DMS153 (cell line): ENCODE measurements at regions not wholly inside any gene's neighbourhood (a gene's known extent, or its start where the extent isn't known, plus 50 kb on each side); places are given as distances from the start of the nearest gene placed in this dataset.

Source experiments
- DNase-seq: peaks from one replicate; lab custom pipeline; 2025; lab: John Stamatoyannopoulos, UW

- DNase-seq: no peak
These were observed 325.2 kb downstream of the DIPK2A start for GRCh38 chr3:144296808-144297207.

DNA sequence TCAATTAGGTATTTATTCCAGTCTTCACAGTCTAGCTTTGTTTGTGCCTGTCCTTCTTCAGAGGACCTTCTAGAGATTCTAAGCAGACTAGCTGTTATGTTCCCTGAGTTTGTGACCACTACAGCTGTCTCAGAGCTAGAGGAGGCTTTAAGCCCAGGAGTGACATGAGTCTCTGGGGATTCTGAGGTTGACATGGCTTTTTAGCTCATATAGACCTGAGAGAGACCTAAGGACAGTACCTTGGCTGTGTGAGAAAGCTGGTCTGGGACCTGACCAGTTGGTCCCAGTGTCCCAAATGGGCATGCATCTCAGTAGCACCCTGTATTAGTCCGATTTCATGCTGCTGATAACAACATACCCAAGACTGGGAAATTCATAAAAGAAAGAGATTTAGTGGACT lies 330.2 kb downstream of the DIPK2A start:
- DNase-seq: no peak

DNA sequence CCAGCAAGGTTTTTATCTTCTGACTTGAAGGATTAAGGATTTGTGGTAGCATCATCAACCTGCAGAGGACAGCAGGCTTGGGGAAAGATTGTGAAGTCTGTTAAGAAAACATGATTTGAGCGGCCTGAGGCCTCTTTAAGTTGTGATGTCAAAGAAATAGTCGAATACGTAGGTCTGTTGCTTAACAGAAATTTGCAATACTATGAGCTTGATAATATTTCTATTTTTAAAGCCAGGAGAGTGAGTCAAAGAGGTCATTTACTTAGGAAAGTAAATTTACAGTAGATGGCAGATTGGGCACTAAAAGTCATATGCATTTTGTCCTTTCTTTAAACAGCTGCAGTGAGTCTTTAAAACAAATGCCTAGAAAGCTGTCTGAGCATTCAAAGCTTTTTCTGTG lies 336.3 kb downstream of the DIPK2A start:
- no peak for DNase-seq

DNA sequence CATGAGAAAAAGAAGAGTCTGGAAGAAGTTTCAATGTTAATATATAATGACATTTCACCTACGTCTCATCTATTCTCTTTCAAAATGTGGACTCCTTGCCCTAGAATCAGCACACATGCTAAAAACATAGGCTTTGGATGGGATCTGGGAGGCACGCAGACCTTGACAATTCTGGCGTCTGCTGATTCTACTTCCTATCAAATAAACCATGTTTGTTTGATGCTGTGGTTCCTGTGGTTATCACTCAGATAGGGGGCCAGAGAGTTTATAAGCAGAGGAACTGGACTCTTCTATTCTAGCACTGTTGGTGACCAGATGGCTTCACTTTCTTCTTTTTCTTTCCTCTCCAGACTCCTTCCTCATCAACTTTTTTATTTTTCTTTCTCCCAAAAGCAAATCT lies 336.8 kb downstream of the DIPK2A start:
- no peak for DNase-seq

- no peak for DNase-seq
These were observed 341.1 kb downstream of the DIPK2A start for GRCh38 chr3:144312702-144313101.

DNA sequence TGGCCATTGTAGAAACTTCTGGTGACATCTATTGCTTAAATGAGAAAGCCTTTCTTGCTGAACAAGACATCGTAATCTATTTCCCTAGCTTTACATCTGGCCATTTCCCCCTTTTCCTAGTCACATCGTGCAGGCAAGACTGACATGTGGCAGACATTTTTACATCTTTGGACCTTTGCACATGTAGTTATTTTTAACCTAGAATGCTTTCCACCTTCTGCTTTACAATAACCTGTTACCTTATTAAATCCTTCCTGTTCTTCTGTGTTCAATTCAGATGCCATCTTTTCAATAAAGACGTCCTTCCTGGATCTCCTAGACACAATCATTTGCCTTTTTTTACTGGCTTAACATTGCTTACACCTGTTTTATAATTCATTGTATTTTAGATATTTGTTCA lies 343.3 kb downstream of the DIPK2A start:
- DNase-seq: no peak

DNA sequence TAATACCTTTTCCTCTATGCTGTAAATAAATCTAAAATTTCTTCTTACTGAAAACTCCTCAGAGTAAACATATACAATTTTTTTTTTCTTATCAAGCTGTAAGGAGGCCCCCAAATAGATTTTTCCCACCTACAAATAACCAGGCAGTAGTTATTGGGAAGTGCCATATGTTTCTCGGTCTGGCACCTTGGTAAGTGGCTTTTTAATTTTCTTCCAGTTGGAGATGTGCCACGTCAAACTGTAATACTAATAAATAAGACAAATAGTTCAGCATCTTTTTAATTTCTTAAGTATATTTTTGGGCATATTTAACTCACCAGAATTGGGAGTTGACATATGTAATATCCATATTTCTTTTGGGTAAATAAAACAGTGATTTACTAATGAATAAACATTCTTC lies 346.3 kb downstream of the DIPK2A start:
- DNase-seq: no peak

DNA sequence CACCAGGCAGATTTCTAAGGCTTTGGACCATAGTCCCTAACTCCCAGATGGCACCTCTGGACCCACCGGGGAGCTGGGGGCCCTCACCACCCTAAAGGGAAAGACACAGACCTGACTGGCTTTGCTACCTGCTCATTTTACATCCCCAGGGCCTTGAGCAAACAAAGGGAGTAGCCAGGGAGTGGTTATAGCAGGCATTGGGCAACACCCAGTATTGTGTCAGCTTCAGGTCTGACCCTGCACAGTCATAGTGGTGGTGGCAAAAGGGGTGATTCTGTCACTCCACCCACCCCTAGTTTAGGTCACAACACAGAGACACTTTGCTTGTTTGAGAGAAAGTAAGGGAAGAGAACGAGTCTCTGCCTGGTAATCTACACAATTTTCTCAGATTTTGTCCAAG lies 352.5 kb downstream of the DIPK2A start:
- peak; percentile 48 for DNase-seq

DNA sequence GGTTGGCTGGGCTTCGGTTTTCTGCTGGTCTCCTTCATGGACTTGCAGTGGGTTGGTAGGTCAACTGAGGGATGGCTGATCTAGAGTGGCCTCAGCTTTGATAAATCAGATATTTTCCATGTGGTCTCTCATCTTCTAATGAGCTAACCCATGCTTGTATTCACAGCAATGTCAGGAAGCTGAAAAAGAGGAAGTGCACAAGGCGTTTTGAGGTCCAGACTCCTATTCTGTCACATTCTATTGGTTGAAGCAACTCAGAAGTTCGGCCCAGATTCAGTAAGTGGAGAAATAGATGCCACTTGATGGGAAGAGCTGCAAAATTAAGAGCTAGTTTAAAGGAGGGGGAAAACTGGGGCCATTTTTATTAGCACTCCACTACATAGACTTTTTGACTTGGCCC lies 361.2 kb downstream of the DIPK2A start:
- no peak for DNase-seq

DNA sequence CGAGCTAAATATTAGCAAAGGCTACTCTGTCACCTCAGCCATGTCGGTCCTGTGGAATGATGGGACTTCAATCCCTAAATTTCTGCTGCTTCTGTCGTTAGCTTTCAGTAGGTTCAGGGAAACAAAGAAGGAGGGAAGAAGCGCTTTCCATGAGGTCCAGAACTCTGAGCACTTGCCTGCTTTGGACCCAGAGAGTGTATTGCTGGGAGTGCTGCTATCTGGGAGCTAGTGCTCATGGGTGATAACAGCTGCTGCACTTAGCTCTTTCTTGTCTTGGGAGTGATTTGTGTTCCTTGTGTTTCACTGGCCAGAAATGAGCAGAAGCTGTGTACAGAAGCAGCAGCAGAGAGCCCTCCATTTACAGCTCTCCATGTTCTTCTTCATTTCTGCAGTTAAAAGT lies 369.8 kb downstream of the DIPK2A start:
- DNase-seq: no peak

DNA sequence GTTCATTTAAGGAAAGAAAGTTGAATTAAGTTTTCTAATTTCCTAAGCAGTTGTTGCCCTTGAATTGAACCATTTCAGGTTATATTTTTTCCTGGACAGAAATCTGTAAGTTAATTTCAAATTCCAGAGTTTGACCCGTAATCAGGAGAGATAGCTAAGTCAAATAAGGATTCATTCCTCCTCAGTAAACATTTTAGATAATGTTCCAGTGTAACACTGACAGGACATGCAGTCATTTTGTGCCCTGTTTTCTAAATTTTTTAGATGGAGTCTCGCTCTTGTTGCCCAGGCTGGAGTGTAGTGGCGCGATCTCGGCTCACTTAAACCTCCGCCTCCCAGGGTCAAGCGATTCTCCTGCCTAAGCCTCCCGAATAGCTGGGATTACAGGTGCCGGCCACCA lies 371.7 kb downstream of the DIPK2A start:
- DNase-seq: no peak

DNA sequence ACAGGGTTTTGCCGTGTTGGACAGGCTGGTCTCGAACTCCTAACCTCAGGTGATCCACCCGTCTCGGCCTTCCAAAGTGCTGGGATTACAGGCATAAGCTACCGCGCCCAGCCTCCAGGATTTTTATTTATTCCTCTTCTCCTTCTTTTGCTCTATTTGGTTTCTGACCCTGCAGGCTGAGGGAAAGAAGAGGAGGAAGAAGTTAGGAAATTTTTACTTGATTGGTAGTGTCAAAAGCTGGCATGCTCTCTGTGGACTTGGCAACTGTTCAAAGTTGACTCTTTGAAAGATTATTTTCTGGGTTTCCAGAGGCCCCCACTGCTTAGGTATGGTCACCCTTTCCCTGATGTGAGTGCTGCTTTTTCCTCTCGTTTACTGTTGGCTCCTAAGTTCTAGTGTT lies 372.2 kb downstream of the DIPK2A start:
- no peak for DNase-seq

DNA sequence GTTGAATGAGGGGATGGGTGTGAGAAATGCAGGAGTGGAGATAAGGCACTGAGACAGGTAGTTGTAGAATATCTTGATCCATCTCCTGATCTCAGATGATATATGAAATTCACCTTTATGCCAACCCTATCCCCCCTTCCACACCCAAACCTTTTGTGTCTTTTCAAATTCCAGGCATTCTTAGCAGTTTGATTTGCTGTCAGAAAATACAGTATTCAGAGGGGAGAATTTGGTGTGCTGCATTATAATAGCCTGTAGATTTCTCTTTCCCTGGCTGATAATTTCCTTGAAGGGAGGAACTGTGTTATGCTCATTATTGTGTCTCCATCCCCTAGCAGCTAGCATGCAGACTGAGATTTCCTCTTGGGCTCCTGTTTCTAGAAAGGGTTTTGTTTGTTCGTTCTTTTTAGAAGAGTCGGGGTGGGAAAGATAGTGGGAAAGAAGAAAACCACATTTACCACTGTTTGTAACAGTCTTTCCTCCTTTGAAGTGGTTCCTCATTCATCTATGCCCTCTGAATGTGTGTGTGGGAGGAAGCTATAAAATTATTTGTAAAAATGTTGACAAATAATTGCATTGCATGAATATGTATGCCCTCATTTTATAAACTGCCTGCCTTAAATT lies 373.4 kb downstream of the DIPK2A start:
- DNase-seq: no peak

- no peak for DNase-seq
These were observed 378.5 kb downstream of the DIPK2A start for GRCh38 chr3:144350125-144350524.

- no peak for DNase-seq
These were observed 379.4 kb downstream of the DIPK2A start for GRCh38 chr3:144351011-144351410.

GRCh38 chr3:144351773-144352365 lies 380.2 kb downstream of the DIPK2A start:
- no peak for DNase-seq

- DNase-seq: no peak
These were observed 386.6 kb downstream of the DIPK2A start for GRCh38 chr3:144358191-144358590.

DNA sequence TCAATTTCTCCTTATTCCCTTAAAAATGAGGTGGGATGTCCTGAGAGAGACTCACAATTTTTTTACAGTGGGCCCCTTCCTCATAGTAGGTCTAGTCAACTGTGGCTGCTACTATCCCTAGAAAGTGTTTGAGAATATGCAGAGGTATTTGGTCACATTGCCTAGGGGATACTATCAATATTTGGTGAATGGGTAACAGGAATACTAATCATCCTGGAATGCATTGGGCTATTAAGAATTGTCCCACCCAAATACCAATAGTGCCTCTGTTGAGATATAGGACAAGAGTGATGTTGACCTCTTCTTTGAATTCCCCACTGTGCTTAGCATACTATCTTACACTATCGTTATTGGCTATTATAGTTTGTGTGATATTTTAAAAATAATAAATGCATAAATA lies 389.4 kb downstream of the DIPK2A start:
- no peak for DNase-seq

GRCh38 chr3:144362126-144362525 lies 390.5 kb downstream of the DIPK2A start:
- peak; percentile 65 for DNase-seq

DNA sequence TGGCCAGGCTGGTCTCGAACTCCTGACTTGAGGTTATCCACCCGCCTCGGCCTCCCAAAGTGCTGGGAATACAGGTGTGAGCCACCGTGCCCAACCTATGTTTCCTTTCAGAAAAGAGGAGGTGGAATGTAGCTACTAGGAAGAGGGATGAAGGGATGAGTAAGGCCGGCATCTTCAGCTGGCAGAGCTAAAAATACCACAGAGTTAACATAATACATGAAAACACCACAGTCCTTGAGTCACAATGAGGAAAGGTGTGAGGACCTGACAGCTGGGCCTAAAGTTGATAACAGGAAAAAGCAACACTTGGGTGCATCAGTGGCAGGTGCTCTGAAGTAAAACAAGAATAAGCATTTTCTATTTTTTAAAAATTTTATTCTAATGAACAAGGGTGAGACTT lies 392.2 kb downstream of the DIPK2A start:
- no peak for DNase-seq

- DNase-seq: no peak
These were observed 393.1 kb downstream of the DIPK2A start for GRCh38 chr3:144364737-144365136.

- DNase-seq: peak; percentile 88
These were observed 397.7 kb downstream of the DIPK2A start for GRCh38 chr3:144369129-144369879.

GRCh38 chr3:144375088-144375487 lies 403.5 kb downstream of the DIPK2A start:
- DNase-seq: no peak

DNA sequence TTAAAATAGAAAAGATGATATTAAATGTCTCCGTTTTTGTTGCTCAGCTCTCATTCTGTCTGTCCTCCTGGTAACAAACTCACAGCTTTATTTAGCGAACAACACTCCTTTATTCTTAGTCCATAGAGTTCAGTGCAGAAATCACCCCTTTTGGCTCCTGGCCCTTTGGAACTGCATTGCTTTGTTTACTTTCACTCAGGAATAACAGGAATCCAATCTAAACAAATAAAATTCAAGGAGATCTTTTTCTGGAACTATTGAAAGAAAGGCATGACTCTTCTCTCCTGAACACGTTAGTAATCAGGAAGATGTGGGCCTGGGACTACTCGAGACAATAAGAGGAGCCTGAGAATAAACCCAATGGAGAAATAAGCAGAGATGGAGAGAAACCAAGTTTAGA lies 409.2 kb downstream of the DIPK2A start:
- DNase-seq: peak; percentile 43
